ENCODE measurements at regions not wholly inside any gene's neighbourhood (a gene's known extent, or its start where the extent isn't known, plus 50 kb on each side); places are given as distances from the start of the nearest gene placed in this dataset.

DNA sequence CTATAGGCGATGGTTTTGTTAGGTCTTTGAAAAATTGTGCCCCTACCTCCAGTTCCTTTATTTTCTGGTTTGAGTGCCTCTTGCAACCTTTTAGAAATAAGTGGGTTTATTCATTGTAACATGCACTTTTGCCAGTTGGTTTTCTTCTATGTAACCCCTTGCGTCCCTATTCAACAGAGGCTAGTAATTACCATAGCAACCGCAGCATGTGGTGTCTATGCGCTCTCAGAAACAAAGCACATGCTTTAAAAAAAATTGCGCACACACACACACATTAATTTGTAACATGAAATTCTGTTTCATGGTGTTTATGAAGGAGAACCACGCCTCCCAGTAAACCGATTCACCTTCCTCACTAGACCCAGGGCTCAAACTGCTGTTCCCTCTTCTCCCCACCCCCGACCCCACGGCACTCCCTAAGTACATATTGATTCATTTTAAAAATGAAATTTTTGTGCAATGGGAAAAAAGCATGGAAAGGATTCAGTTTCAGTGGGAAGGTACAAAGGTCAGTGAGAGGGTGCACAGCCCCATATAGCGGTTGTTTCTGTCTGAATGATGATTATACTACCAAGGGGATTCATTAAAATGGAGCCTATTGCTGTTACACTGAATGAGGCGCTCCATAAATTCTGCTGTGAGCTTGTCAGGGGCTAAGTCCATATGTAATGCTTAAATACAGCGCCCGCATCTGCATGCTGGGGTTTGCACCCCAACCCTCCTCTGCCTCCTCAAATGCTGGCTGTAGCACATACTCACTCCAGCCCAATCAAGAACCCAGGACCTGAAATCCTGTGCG lies 206.9 kb downstream of the ICOS start:
- no peaks in the 10 kb centered on the region for H3K9me3 ChIP-seq (ENCODE audit: control insufficient read depth, insufficient read depth, low read depth, low read length)
- H3K4me3 ChIP-seq (ENCODE audit: low read depth, low read length): no peak overlapping the region
- TF ChIP-seq GLIS2 (tag by site-specific recombination; IDR thresholded peaks at IDR 0.05) (no peak), ZNF548 (tag by site-specific recombination; IDR thresholded peaks at IDR 0.05) (no peak), TRIM28 (IDR thresholded peaks at IDR 0.05; ENCODE audit: borderline replicate concordance, low read length) (no peak), ZNF341 (tag by site-specific recombination; IDR thresholded peaks at IDR 0.05; ENCODE audit: low read depth) (no peak), ZBTB1 (tag by site-specific recombination; IDR thresholded peaks at IDR 0.05) (no peak), ZNF211 (tag by site-specific recombination; IDR thresholded peaks at IDR 0.05; ENCODE audit: low read depth) (no peak), ZNF426 (tag by site-specific recombination; IDR thresholded peaks at IDR 0.05) (no peak)
- TF ChIP-seq, protein P1, sequence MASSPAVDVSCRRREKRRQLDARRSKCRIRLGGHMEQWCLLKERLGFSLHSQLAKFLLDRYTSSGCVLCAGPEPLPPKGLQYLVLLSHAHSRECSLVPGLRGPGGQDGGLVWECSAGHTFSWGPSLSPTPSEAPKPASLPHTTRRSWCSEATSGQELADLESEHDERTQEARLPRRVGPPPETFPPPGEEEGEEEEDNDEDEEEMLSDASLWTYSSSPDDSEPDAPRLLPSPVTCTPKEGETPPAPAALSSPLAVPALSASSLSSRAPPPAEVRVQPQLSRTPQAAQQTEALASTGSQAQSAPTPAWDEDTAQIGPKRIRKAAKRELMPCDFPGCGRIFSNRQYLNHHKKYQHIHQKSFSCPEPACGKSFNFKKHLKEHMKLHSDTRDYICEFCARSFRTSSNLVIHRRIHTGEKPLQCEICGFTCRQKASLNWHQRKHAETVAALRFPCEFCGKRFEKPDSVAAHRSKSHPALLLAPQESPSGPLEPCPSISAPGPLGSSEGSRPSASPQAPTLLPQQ (tag by site-specific recombination; IDR thresholded peaks at IDR 0.05): no peak
- TF ChIP-seq, protein P2, sequence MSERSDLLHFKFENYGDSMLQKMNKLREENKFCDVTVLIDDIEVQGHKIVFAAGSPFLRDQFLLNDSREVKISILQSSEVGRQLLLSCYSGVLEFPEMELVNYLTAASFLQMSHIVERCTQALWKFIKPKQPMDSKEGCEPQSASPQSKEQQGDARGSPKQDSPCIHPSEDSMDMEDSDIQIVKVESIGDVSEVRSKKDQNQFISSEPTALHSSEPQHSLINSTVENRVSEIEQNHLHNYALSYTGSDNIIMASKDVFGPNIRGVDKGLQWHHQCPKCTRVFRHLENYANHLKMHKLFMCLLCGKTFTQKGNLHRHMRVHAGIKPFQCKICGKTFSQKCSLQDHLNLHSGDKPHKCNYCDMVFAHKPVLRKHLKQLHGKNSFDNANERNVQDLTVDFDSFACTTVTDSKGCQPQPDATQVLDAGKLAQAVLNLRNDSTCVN (tag by site-specific recombination; optimal IDR thresholded peaks at IDR 0.05): no peak
- TF ChIP-seq, protein P3, sequence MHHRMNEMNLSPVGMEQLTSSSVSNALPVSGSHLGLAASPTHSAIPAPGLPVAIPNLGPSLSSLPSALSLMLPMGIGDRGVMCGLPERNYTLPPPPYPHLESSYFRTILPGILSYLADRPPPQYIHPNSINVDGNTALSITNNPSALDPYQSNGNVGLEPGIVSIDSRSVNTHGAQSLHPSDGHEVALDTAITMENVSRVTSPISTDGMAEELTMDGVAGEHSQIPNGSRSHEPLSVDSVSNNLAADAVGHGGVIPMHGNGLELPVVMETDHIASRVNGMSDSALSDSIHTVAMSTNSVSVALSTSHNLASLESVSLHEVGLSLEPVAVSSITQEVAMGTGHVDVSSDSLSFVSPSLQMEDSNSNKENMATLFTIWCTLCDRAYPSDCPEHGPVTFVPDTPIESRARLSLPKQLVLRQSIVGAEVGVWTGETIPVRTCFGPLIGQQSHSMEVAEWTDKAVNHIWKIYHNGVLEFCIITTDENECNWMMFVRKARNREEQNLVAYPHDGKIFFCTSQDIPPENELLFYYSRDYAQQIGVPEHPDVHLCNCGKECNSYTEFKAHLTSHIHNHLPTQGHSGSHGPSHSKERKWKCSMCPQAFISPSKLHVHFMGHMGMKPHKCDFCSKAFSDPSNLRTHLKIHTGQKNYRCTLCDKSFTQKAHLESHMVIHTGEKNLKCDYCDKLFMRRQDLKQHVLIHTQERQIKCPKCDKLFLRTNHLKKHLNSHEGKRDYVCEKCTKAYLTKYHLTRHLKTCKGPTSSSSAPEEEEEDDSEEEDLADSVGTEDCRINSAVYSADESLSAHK (tag by site-specific recombination; IDR thresholded peaks at IDR 0.05): no peak
- TF ChIP-seq, protein P4, sequence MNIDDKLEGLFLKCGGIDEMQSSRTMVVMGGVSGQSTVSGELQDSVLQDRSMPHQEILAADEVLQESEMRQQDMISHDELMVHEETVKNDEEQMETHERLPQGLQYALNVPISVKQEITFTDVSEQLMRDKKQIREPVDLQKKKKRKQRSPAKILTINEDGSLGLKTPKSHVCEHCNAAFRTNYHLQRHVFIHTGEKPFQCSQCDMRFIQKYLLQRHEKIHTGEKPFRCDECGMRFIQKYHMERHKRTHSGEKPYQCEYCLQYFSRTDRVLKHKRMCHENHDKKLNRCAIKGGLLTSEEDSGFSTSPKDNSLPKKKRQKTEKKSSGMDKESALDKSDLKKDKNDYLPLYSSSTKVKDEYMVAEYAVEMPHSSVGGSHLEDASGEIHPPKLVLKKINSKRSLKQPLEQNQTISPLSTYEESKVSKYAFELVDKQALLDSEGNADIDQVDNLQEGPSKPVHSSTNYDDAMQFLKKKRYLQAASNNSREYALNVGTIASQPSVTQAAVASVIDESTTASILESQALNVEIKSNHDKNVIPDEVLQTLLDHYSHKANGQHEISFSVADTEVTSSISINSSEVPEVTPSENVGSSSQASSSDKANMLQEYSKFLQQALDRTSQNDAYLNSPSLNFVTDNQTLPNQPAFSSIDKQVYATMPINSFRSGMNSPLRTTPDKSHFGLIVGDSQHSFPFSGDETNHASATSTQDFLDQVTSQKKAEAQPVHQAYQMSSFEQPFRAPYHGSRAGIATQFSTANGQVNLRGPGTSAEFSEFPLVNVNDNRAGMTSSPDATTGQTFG (tag by site-specific recombination; IDR thresholded peaks at IDR 0.05; ENCODE audit: borderline replicate concordance): no peak
- POLR2A ChIA-PET: no interaction called here
- no peak overlapping the region for H3K27ac ChIP-seq (ENCODE audit: extremely low read depth, low read depth, low read length)
- CTCF ChIA-PET: interaction anchor here (0.6 to 2.6 kb wide), 3 partner anchors 10 to 1320 kb away, joined by 3 to 16 read pairs (median 3); no protein-coding TSS in a partner anchor
- H3K4me1 ChIP-seq (ENCODE audit: control insufficient read depth, insufficient read depth, low read length): no peaks in the 10 kb centered on the region
- no peaks in the 10 kb centered on the region for H3K36me3 ChIP-seq (ENCODE audit: control insufficient read depth in 2 of 2, insufficient read depth in 1 of 2, low read length in 2 of 2)

DNA sequence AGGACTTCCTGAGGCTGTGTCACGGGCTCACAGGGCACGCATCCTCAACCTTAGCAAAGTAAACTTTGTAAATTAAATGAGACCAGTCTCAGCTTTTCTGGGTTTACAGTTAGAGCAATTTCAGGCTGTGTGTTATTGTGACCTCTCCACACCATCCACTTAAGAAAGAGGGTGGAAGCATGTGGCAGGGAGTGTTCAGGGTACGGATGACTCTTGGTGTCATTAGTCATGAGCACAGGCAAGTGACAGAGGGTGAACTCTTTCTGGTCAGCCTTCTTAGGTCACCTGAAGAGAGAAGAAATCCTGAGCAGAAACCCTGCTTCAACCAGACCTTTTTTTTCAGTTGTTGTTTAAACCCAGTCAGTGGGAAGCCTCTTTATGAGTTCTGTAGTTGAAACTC lies 207.9 kb downstream of the ICOS start:
- no peaks in the 10 kb centered on the region for H3K4me1 ChIP-seq (ENCODE audit: control insufficient read depth, insufficient read depth, low read length)
- H3K4me3 ChIP-seq (ENCODE audit: low read depth, low read length): no peak overlapping the region
- POLR2A ChIA-PET: no interaction called here
- H3K36me3 ChIP-seq (ENCODE audit: control insufficient read depth in 2 of 2, insufficient read depth in 1 of 2, low read length in 2 of 2): no peaks in the 10 kb centered on the region
- H3K9me3 ChIP-seq (ENCODE audit: control insufficient read depth, insufficient read depth, low read depth, low read length): no peaks in the 10 kb centered on the region
- CTCF ChIA-PET: interaction anchor here (0.5 to 2.6 kb wide), 27 partner anchors 8 to 1781 kb away, joined by 3 to 16 read pairs (median 3); no protein-coding TSS in a partner anchor
- TF ChIP-seq ZXDB (tag by site-specific recombination; IDR thresholded peaks at IDR 0.05) (no peak), PRDM1 (tag by site-specific recombination; IDR thresholded peaks at IDR 0.05) (no peak), ZNF701 (tag by site-specific recombination; IDR thresholded peaks at IDR 0.05) (no peak), ZEB2 (tag by site-specific recombination; IDR thresholded peaks at IDR 0.05) (no peak), IKZF3 (tag by site-specific recombination; IDR thresholded peaks at IDR 0.05) (no peak), ZNF626 (tag by site-specific recombination; IDR thresholded peaks at IDR 0.05) (no peak), ZNF629 (tag by site-specific recombination; IDR thresholded peaks at IDR 0.05) (no peak), ZNF792 (tag by site-specific recombination; IDR thresholded peaks at IDR 0.05) (no peak), ZSCAN30 (tag by site-specific recombination; IDR thresholded peaks at IDR 0.05) (no peak)
- TF ChIP-seq, protein P5, sequence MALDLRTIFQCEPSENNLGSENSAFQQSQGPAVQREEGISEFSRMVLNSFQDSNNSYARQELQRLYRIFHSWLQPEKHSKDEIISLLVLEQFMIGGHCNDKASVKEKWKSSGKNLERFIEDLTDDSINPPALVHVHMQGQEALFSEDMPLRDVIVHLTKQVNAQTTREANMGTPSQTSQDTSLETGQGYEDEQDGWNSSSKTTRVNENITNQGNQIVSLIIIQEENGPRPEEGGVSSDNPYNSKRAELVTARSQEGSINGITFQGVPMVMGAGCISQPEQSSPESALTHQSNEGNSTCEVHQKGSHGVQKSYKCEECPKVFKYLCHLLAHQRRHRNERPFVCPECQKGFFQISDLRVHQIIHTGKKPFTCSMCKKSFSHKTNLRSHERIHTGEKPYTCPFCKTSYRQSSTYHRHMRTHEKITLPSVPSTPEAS (tag by site-specific recombination; IDR thresholded peaks at IDR 0.05): no peak
- H3K27ac ChIP-seq (ENCODE audit: extremely low read depth, low read depth, low read length): no peak overlapping the region

Measured in HEK293 (cell line).